Lower leg skin (tissue), 3 donors: ENCODE measurements at regions not wholly inside any gene's neighbourhood (a gene's known extent, or its start where the extent isn't known, plus 50 kb on each side); places are given as distances from the start of the nearest gene placed in this dataset.

Experiments used
- CTCF ChIP-seq, 3 donors: fragments of 450-650 bp; IDR thresholded peaks; one replicate each; pipeline ENCODE4 v1.5.1; 2016; ENCODE audit warnings: antibody characterized with exemption in 3 of 3, mild to moderate bottlenecking in 3 of 3, moderate library complexity in 2 of 3
- POLR2A ChIP-seq, 2 donors: fragments of 450-650 bp; IDR thresholded peaks; one replicate each; pipeline ENCODE4 v1.6.1; 2016 to 2017; ENCODE audit warnings: antibody characterized with exemption in 2 of 2, mild to moderate bottlenecking in 1 of 2, moderate library complexity in 1 of 2

DNA sequence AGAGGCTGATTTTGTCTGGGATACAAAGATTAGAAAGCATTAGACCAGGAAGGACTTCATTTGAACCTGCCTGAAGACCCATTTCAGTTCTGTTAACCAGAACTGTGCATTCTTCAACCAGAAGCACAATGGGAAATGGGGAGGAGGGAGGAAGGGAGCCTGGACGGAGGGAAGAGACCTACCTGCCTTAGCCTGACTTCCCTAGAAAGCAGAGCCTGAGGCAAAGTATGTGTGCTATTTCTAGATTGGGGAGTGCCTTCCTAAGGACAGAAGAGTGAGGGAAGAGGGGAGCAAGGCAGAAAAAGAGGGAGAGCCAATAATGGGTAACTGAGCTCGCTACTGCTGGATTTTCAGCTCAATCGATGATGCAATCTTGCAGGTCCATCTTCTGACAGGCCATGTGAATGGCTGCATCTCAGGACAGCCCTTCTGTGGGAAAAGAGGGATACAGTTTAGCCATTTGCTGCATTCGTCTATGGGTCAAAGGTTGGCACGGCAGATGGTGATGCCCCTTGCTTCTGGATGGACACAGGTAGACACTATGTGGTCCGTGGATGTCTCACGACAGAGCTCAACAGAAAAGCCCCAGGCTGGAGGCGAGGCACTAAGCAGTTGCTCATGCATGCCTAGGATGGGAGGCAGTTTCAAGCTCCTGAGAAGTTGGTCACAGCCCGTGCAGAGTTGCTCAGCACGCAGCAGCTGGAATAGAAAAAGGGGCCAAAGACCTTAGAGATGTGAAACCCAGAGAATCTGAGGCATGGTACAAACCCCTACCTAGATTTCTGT lies 78.8 kb upstream of the UBL3 start:
- TF ChIP-seq CTCF (IDR thresholded peaks at IDR 0.05) (no peak), POLR2A (IDR thresholded peaks at IDR 0.05) (no peak)
